HG02884 (cell line): ENCODE measurements at regions not wholly inside any gene's neighbourhood (a gene's known extent, or its start where the extent isn't known, plus 50 kb on each side); places are given as distances from the start of the nearest gene placed in this dataset.
"Not testable (repeated sequence)": the region's sequence is repeated elsewhere in the genome, so short reads cannot be mapped to it uniquely, and the experiment has no call there.

ENCODE experiments used
- ATAC-seq: cut with Tn5 transposase; IDR thresholded peaks from one replicate; pipeline ENCODE4 v1.9.1; 2021; ENCODE audit warnings: mild to moderate bottlenecking, moderate library complexity; ENCODE audit not compliant: unreplicated experiment

DNA sequence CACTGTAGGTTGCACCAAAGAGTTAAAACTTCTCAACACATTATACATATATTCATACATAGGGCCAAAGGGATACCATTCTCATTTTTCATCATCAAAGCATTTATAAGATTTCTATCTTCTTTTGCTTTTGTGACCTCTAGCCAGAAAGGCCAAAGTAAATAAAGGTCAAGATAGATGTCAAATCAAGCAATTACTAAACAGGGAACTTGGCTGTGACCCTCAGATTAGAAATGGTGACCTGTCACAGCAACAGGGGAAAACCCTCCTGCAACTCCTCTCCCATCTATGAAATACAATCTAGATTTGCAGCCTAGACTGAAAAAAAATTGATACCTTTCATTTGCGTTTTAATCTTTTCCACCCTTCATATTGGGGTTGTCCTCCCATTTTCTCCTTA lies 225.6 kb upstream of the FAM241A start:
- no peak for ATAC-seq

DNA sequence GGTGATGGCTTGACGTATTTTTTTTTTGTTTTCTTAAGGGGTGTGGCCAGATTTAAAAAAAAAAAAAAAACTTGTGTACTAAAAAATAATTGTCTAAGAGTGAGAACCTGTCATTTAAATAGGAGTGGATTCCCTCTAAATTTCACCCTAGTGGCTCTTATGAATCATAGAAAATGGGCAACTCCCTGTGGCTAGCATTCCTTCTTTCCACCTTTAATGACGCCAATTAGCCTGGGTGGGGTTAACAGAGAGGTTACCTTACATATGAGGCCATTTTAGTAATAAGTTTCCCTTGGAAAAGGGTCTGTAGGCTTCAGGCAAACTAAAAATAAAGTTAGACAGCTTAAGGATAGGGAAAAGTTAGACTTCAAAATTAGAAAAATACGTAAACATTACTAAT lies 223.5 kb upstream of the FAM241A start:
- no peak for ATAC-seq

DNA sequence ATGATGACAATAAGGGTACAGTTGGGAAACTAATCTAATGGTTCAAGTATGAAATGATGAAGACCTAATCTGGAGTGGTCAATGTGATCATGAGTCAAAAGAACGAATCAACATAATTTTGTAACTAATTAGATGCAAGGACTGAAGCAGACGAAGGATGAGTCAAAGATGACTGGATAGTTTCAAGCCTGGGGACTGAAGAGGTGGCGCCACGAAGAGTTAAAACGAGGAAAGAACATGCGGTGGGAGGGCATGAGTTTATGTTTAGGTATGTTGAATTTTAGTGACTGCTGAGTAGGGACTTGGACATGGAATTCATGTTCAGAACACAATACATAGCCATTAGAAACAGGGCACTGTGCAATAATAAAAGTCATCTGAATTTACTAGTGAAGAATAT lies 221.5 kb upstream of the FAM241A start:
- ATAC-seq: no peak

DNA sequence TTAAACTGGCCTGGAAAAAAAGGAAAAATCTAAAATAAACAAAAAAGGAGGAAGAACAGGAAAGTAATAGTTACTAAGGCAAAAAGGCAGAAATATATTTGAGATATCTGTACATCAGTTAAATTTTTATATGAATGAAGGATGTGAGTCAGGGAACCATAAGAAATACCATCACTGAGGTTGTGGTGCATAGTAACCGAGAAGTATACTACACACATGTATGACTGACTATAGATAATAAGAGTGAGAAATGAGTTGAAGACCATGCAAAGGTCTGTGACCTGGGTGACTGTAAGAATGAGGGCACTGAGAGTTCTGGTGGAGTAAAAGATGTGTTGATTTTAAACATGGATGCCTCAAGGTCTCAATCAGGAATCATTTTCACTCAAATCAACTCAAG lies 220.6 kb upstream of the FAM241A start:
- no peak for ATAC-seq

DNA sequence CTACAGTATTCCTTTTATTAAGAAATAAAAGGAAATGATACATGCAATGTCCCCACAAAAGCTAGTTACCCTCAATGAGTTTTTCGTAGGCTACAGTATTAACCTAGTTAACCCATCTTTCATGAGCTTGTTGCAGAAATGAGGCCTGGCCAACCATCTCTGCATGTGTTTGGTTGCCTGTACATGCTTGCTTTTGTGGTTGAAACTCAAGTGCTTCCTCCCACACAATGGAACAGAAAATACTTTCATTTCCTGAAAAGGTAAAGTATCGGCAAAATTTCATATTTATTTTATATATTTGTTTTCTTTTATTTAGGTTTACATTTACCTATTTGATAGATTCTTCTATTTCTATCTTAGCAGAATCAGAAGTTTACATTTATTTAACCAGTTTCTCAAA lies 214.6 kb upstream of the FAM241A start:
- peak; percentile 99 for ATAC-seq

DNA sequence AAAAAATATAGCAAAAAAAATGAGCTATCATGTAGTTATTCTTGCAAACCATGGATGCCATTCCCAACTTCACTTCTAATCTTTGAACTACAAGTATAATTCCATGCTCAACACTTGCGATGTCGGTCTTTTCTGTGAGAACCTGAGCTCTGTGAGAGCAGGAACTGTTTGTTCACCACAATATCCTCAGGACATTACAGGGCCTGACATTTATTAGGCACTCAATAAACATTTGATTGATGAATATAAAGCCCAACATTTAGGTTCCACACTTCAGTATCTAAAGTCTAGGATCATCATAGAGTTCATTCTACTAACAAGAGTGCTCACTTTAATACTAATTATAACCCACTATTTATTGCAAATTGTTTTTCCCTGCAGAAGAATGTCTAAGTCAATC lies 211.6 kb upstream of the FAM241A start:
- no peak for ATAC-seq

DNA sequence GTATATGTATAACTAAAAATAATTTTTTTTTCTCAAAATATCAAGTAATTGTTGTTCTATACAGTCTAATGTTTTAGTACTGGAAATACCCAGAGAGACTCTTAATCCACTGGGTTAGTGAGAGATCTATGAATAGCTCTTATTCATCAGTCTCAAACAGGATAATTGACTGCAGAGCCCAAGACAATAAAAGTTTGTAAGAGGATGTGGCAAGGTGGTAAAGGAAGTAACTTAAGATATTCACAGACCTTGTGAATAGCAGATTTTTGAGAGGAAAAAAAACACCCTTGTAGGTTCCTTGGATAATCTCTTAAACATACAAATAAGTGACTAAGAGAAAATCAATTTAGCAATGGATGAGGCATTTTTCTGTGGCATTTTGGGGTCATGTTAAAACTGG lies 210.9 kb upstream of the FAM241A start:
- no peak for ATAC-seq

DNA sequence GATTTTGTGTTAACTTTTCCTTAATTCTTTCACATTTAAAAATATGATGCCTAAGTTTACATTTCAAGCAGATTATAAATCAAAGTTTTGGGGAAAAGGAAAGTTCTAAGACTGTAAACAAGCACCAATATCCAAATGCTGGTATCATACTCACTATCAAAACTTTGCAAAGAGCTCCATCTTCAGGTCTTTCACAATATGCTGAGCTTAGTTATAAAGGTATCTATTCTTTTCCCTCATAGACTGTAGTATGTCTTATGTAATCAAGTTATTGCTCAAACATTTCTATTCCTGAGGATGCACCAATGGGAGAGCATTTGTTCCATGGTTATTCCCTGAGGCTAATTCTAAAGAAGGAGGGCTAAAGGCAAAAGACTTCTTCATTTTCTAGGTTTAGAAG lies 207.9 kb upstream of the FAM241A start:
- peak; percentile 83 for ATAC-seq

DNA sequence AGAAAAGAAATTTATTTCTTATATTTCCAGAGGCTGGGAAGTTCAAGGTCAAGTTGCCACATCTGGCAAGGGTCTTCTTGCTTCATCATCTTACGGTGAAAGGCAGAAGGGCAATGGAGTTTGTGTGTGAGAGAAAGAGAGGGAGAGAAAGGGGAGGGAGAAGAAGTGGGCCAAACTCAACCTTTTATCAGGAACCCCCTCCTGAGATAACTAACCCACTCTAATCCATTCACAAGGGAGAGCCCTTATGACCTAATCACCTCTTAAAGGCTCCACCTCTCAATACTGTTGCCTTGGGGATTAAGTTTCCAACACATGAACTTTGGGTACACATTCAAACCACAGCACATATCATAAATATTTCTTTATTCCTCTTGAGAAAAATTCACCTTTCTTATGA lies 203.3 kb upstream of the FAM241A start:
- ATAC-seq: no peak

DNA sequence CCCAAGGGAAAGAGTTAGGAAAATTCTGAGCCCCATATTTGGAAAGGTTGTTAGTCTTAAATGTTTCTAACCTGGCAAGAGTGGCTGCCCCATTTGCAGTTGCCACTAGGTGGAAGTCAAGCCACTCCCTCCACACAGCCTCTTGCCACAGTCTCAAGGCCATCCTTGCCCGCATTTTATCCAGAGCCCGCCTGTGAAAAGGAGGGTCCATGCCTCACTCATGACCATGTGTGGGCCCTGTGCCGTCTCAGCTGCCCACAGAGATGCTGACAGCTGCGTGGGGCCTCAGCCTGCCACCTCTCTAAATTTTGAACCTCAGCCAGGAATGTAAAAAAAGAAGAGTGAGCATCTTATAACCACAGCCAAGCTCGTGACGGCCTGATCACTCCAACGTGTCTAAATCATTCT lies 201.5 kb upstream of the FAM241A start:
- ATAC-seq: peak; percentile 85

DNA sequence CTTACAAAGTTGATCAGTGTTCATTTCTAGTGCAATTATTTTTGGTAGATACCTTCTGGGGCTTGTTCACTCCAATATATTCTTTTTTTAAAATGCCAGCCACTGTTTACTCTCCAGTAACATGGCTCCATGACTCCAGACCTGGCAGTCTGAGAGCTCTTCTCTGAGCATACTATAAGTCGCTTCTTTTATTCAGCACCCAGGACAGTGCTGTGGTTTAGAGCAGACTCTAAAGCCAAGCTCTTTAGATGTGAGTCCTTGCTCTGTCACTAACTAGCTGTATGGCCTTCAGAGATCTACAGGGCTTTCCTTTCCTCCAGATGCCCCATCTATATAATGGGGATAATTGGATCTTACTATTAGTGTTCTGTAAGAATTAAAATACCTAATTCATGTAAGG lies 200.2 kb upstream of the FAM241A start:
- ATAC-seq: no peak

DNA sequence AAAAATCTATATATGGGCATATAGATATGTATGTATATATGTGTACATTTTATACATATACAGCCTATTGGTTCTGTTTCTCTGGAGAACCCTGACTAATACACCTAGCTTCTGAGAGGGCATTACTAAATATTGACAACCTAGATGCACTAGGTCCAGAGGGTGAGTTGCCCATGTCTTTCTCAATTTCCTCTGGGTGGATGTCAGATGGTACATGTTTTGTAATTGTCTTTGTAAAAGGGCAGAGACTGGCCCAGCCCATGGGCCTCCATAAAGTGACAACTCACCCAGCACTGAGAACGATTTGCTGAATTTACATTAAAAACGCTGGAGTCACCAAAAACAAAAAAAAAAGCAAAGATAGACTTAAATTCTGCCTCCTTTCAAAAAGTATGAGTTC lies 198.5 kb upstream of the FAM241A start:
- ATAC-seq: no peak

DNA sequence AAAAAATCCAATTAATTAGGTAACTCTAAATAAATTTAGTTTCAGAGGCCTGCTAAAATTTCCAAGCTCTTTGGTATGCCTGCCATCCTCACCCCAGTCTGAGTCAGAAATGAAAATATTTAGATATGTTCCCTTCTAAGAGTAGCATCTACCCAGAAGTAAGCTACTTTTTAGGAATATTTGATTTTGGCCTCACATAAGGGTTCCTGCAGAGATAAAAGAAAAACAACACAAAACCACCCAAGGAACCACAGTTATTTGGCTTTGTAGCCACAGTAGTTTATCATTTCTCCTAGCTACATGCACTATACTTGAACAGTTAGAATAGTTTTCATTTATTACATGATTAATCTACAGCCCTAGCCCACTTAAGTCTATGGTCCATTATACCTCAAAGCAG lies 192.6 kb upstream of the FAM241A start:
- no peak for ATAC-seq

DNA sequence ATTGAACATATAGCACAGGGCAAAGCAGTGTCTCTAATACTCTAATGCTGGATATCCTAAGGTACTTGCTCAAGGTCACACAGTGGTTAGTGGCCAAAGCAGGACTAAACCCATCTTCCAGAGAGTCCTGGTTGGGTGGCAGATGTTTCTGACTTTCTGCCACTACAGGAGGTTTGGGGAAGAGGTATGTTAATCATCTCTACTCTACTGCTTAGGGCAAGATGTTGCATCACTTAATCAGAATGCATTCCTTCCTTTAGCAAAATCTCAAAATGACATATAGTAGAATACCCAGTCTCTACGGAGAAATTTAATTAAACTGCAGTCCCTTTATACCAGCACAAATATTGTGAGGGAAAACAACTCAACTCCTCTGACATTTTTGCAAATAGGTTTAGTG lies 190.7 kb upstream of the FAM241A start:
- ATAC-seq: no peak

DNA sequence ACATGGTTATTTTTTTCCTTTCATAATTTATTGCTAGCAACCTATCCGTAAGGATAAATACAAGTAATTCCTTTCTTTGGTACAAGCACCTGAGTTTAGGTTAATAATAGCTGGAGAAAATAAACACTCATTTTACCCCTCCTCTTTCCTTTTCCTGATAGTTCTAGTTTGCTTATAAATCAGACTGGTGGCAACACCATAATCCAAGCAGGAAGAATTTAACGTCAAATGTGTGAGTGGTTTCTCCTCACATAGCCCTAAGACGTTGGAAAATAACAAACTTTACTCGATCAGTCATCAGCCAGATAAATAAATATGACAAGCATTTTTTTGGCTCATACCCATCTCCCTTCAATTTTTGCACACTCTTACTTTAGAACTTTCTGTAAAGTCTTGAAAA lies 190.3 kb upstream of the FAM241A start:
- no peak for ATAC-seq

DNA sequence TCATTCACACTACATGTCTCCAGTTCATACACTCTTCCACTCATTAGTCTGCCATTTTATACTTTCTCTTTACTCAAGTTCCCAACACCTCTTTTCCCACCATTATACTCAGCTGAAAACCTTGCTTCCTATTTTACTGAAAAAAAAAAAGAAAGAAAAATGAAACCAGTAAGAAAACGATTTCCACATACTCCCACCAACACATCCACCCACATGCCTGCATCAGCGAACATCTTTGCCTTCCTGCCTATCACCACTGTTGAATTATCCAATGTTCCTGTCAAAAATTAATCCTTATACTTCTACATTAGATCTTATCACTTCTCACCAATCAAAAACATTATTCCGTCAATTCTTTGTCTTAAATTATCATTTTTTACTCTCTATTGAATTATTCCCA lies 188.1 kb upstream of the FAM241A start:
- ATAC-seq: no peak

DNA sequence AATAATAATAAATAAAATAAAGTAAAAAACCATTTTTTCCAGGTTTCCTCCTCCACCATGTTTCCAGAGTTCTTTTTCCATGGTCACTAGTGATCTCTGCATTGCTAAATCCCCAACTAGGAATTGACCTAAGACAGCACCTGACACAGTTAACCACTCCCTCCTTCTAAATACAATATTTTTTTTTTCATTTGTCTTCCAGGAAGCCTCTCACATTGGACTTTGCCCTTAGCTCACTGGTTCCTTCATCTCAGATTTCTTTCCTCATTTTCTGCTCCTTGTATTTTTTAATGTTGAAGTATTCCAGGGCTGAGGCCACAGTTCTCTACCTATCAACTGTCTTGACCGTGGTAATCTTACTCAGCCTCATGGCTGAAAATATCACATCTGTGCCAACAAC lies 187.3 kb upstream of the FAM241A start:
- ATAC-seq: no peak

DNA sequence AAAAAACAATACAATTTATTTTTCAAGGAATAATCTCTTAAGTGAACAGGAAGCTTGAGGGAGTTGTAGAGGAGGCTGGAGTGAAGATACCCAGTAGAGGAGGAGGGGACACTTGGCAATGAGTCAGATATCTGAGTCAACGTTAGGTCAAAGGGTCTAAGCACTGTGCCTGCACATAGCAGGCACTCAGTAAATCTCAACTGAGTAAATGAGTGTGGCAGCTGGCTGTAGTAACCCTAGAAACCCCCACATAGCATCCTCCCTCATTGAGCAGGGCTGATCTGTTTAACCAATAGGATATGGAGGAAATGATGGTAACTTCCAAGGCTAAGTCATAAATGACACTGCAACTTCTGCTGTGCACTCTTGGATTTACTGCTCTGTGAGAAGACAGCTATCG lies 186.0 kb upstream of the FAM241A start:
- ATAC-seq: no peak

DNA sequence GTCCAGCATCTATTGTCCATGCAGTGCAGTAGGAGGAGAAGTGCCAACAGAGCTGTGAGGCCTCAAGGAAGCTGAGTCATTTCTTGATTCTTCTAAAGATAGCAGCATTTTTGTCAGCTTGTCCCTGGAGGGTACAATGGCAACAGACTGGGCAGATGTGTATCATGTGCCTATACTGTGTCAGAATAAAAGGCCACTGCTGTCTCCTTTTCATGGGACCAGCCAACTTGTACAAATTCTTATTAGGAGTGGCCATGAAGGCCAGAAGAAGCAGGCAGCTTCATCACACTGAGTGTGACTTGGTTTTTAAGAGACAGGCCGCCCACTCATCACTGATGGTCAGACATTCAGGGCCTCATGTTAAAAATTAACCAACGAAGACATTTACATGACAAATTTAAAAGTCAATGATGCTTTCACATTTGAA lies 185.0 kb upstream of the FAM241A start:
- peak; percentile 69 for ATAC-seq

DNA sequence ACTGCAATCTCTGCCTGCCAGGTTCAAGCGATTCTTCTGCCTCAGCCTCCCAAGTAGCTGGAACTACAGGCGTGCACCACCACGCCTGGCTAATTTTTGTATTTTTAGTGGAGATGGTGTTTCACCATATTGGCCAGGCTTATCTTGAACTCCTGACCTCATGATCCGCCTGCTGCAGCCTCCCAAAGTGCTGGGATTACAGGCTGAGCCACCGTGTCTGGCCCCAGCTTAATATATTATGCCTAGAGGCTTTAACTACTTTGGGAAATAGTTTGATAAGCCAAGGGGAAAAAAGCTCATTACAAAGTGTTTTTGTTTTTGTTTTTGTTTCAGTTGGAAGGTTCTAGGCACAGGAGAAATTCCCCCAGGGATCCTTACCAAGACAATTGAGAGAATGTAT lies 184.2 kb upstream of the FAM241A start:
- ATAC-seq: not testable (repeated sequence)

DNA sequence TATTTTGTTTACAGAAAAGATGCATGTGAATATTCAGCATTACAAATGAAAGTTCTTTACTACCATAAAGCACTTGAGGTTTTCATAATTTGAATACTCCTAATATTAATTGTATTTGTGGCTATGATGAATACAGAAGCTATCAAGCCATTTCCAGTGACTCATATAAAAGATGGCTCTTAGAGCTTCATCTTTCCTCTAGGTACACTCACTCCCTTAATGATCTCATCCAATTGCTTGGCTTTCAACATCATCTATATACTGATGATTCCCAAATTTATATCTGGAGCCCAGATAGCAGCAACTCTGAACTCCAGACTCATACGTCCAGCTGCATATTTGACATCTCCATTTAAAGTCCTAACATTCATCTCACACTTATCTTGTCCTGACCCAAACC lies 183.4 kb upstream of the FAM241A start:
- no peak for ATAC-seq

DNA sequence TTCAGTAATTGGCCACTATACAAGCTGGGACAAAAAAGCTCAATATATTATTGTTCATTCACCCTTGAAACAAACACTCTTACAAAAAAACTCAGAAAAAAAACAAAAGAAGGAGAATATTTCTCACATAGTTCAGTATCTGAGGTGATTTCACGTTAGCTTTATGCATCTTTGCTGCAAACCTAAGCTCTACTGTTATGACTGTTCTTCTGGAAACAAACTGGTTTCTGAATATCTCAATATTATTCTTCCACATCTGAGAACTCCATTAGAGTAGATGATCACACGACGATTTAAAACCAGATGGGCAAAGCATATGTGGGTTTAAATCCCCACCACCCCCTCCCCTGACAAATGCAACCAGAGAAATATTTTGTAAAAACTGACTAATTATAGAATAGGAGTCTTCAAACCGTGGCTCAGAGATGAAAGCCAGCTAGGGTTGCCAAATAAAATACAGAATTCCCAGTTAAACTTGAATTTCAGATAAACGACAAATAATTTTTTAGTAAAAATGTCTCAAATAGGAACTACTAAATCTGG lies 182.0 kb upstream of the FAM241A start:
- ATAC-seq: peak; percentile 37

DNA sequence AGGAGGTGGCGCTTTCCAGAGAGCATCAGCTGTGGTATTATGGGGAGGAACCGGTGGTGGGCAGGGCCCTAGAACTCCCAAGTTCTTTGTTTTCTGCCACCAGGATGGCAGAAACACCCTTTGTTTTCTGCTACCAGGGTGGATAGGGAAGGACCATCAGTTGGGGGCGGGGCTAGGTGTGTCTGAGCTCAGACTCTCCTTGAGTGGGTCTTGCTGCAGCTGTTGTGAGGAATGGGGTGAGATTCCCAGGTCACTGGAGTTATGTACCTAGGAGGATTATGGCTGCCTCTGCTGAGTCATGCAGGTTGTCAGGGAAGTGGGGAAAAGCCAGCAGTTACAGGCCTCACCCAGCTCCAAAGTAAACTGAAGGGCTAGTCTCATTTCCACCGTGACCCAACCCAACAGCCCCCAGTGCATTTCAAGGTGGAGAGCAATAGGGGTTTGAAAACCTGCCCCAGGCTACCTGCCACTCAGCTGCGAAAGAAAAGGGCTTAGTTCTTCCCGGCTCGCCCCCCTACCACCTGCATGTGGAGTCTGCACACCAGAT lies 167.8 kb upstream of the FAM241A start:
- ATAC-seq: no peak
